Stimulated activated CD4-positive, alpha-beta T cell treated with anti-CD3 and anti-CD28 coated beads, TNF-alpha, amount 100 ng/mL, for 1 hour (primary cell): ENCODE measurements at regions not wholly inside any gene's neighbourhood (a gene's known extent, or its start where the extent isn't known, plus 50 kb on each side); places are given as distances from the start of the nearest gene placed in this dataset.
A peak's percentile ranks its signal among the peaks of the same experiment; 100 is the strongest.

Experiments
- DNase-seq, 3 donors: peaks; one replicate each; pipeline ENCODE4 v3.0.0-alpha.2; 2020; ENCODE audit warnings: low read depth in 3 of 3, low spot score in 1 of 3

DNA sequence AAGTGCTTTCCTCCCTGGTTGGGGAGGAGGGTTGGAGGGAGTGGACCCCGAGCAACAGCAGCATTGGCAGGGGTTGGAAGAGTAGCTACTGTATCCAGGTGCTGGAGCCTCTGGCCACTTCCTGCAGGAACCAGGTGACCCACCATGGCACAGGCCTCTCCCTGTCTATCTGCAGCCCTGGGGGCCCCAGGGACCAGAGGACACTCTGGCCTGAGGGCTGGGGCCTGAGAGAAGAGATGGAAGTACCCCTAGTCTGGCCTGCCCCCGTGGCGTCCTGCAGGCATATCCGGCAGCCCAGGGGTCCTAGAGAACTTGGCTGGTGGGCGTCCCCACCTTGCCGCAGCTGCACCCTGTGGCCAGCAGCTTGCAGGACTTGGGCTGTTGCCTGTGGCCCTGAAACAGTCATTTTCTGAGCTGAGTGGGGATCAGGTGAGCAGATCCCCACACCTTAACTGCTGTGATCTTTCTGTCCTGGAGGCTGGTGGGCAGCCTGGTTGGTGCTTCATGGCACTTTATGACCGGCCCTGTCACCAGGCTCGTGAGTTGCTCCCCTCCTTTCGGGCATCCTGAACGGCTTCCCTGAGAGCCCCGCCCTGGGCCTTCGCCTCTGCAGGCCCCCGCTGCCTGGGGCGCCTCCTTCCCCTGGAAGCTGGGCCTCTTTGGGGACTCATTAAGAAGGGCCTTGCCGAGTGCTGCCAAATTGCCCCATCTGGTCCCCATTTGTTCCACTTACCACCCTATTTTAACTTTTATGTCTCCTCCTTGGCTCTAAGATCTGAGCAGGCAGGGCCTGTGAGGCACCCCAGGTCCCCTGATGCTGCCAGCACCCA is 298.6 kb downstream of the SEC14L1 start:
- no peak for DNase-seq

- DNase-seq: no peak
These were observed 299.8 kb downstream of the SEC14L1 start for GRCh38 chr17:77440560-77440981.

DNA sequence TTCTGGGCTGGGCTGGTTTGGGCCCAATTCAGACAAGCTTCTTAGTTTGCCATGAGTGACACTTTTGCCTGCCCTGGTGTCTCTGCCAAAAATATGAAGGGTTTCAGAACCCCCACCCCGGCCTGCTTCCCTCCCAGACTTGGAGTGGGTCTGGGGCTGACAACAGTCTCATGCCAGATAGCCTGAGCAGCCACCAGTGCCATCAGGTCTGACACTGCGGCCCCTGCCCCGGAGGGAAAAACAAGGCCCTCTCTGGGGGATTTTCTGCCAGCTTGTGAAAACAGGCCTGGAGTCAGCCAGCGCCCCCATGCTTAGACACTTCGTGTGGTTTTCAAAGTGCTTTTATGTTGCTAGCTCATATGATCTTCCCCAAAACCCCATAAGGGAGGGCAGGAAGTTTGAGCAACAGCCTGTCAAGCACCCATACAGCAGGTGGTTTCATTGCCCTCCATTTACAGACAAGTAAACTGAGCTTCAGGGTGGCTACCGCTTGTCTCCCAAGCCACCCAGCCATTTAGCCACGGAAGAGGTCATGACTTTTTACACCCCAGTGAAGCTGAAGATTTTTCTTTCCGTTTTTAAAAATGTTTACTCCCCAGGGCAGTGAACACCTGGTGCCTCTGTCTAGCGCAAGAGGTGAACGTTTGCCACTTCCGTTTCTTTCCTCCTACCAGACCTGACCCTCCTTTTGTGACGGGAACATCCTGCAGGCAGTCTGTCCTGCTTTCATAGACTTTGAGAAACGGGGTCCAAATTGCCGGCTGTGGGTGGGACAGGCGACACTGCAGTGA is 300.6 kb downstream of the SEC14L1 start:
- peak in 2 of 3 donors; percentile 44 to 60 for DNase-seq

GRCh38 chr17:77441940-77442339 is 301.2 kb downstream of the SEC14L1 start:
- DNase-seq: no peak

DNA sequence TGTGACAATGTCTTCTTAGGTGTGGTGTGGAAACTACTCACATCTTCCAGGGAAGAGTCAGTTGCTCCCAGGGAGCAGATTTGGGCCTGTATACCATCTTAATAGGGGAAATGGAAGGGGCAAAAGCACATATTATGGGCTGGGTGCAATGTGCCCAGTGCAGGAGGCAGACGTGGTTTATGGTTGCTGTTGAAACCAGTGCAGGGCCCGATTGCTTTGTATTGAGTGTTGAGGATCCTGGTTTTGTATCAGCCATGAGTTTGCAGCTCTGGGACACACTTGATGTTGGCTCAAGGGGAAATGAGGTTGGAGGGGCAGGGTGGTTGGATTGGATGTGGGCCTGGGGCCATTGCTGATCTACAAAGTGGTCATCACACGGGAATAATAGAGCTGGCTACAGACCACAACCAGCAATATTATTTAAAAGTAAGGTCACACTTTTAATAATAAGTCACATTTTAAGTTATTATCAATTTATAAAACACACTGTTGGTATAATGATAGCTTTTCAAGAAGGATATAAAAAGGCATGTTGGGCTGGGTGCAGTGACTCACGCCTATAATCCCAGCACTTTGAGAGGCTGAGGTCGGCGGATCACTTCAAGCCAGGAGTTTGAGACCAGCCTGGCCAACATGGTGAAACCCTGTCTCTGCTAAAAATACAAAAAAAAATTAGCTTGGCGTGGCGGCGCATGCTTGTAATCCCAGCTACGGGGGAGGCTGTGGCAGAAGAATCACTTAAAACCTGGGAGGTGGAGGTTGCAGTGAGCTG is 302.4 kb downstream of the SEC14L1 start:
- no peak for DNase-seq

GRCh38 chr17:77443748-77444260 is 303.0 kb downstream of the SEC14L1 start:
- DNase-seq: no peak

- DNase-seq: no peak
These were observed 303.8 kb downstream of the SEC14L1 start for GRCh38 chr17:77444628-77444983.

DNA sequence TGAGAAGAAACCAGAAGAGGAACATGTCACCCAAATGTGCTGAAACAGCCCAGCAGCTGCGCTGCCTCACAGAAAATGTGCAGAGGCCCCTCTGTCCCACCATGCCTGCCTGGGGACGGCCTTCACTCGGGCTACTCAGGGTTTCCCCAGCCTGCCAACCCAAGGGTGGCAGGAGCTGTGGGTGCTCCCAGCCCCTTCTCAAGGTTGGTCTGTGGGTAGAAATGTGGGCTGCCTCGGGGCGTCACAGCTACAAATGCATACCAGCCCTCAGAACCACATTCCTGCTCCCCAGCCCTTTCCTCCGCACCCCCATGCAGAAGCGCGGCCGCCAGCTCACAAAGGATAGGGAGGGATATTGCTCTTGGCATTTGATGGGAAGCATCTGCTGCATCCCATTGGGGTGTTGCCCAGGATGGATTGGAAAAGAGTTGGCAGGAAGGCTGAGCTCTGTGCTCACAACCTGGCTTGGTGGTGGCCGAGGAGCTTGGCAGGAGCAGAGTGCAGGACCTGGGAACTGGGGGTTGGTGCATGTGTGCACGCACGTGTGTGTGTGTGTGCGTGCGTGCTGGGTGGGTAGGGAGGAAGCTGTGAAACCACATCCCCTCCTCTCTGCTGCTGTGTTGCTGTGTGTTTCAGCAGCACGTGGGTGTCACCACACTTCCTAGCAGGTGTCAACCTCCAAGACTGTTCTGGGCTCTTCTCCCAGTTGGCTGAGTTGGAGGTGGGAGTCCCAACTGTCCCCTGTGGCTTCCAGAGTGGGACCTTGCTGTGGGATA is 304.4 kb downstream of the SEC14L1 start:
- peak in 2 of 3 donors; percentile 58 to 65 for DNase-seq

GRCh38 chr17:77445760-77446532 is 305.2 kb downstream of the SEC14L1 start:
- no peak for DNase-seq

- no peak for DNase-seq
These were observed 306.3 kb downstream of the SEC14L1 start for GRCh38 chr17:77446940-77447634.

- DNase-seq: no peak
These were observed 308.7 kb downstream of the SEC14L1 start for GRCh38 chr17:77449373-77449907.

DNA sequence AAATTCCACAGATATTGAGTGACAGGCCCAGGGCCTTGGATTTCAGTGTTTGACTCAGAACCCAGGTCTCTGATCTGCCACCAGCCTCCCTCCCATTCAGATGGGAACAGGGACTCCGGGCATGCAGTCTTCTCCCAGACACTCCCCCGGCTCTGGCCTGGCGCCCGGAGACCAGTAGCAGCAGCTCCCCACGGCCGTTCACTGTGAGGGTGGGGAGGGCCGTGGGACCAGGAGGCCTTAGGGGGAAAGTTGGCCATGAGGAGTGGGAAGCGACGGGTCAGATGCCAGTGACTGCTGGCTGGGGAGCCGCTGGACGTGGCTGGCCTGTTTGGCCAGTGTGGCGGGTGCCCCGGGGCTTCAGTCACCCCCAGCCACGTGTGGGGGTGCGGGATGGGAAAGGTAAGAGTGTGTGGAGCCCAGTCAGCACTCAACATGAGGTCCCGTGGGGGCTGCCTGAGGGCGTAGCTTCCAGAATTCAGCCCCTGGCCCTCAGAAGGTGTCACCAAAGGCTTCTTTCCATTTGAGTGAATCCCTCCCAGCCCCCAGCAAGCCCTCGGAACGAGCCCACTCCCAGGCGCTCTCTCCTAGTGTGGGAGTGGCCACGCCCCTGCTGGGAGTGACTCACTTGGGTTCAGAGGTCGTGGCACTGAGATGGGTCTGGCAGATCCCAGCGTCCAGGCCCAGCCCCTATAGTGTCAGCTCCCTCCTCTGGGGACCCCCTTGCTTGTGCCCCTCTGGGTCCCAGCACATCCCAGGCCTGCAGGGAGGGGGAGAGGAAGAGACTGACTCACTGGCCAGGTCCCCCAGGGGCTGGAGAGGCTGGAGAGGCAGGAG is 309.4 kb downstream of the SEC14L1 start:
- DNase-seq: peak in 1 of 3 donors; percentile 78

GRCh38 chr17:77450742-77451244 is 310.0 kb downstream of the SEC14L1 start:
- no peak for DNase-seq

DNA sequence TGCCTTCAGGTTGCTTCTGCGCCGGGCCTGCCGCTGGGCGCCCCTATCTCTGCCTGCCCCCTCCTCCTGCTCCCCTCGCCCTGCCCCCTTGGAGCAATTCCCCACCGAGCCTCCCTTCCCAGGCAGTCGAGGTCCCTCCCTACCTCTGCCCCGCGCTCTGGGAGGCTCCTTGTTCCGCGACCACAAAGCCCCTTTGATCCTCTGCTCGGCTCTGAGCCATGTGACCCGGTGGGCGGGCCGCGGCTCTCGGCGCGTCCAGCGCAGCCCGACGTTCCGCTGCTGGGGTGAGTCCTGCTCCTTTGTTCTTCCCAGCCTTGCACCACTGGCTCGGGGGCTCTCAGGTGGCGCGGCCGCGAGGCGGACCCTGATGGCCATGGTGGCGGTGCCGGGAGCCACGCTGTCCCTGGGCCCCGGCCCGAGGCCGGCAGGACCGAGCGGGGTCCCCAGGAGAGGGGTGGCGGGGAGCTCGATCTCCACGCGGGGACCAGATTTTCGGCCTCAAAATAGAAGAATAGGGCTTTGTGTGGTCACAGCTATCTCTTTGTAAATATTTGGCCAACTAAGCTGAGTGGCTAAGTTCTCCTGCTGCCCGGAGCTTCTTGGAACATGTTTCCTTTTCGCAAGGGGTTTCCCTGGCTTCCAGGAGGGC is 310.6 kb downstream of the SEC14L1 start:
- peak in 2 of 3 donors; percentile 40 to 56 for DNase-seq

- no peak for DNase-seq
These were observed 311.4 kb downstream of the SEC14L1 start for GRCh38 chr17:77451894-77452852.

GRCh38 chr17:77453613-77454241 is 313.0 kb downstream of the SEC14L1 start:
- DNase-seq: no peak
